HG02588 (cell line): ENCODE measurements at regions not wholly inside any gene's neighbourhood (a gene's known extent, or its start where the extent isn't known, plus 50 kb on each side); places are given as distances from the start of the nearest gene placed in this dataset.
"Not testable (repeated sequence)": the region's sequence is repeated elsewhere in the genome, so short reads cannot be mapped to it uniquely, and the experiment has no call there.

Experiments
- ATAC-seq: cut with Tn5 transposase; IDR thresholded peaks from one replicate; pipeline ENCODE4 v1.9.1; 2021; ENCODE audit warnings: mild to moderate bottlenecking, moderate library complexity; ENCODE audit not compliant: unreplicated experiment

- not testable (repeated sequence) for ATAC-seq
These were observed 440.0 kb downstream of the PRELID2 start for GRCh38 chr5:145395151-145395550.

GRCh38 chr5:145393426-145393825, 441.7 kb downstream of the PRELID2 start:
- no peak for ATAC-seq

- no peak for ATAC-seq
These were observed 446.1 kb downstream of the PRELID2 start for GRCh38 chr5:145389047-145389446.

GRCh38 chr5:145385276-145385675, 449.9 kb downstream of the PRELID2 start:
- ATAC-seq = no peak

GRCh38 chr5:145378226-145378625, 456.9 kb downstream of the PRELID2 start:
- no peak for ATAC-seq

DNA sequence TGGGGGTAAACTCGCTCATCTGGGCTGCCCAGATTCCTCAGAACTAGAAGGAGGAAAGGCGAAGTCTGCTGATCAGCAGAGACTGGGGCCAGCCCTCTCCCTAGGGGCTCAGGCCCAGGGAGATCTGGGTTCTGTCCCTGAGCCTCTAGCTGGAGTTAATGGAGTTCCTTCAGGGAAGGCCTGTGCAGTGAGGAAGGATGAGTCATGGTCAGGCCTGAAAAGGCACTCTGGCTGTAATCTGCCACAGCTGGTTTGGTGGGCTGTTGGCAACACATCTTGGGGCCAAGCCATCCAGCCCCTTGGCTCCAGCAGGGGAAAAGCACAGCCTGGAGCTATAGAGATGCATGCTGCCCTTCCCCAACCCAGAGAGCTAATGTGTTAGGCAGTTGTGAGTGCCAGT, 459.6 kb downstream of the PRELID2 start:
- no peak for ATAC-seq

- ATAC-seq = no peak
These were observed 469.7 kb downstream of the PRELID2 start for GRCh38 chr5:145365464-145365863.

DNA sequence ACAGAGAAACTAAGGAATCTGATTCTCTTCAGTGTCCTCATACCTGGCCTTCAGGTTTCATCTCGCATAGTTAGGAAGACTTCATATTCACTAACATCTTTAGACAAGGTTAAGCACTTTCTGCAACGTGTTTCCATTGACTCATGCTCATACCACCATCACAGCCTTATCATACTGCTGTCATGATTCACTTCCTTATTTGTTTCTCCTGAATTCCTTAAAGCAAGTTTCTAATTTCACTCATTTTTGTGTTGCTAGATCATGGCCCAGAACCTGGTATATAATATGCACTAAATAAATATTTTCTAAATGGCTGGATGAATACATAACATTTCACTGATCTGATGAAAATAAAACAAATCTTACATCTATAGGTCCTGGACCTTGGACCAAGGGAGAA, 472.9 kb downstream of the PRELID2 start:
- no peak for ATAC-seq

- no peak for ATAC-seq
These were observed 474.2 kb downstream of the PRELID2 start for GRCh38 chr5:145360936-145361335.

DNA sequence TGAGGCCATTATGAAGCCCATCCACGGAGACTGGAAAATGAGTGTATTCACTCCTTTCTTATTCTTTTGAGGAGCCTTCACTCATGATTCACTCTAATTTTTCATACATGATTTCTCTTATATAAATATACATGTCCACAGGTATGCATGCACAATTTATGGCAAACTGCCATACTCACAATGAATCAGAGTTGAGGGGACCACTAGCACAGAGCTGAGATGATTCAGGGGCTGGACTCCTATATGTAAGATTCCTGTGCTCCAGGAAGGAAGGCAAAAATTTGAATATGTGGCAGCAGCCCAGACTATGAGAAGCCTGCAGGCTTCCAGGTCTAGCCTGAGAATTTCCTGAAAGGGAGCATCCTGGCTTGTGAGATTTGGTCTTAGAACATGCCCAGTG, 484.6 kb downstream of the PRELID2 start:
- ATAC-seq = no peak

DNA sequence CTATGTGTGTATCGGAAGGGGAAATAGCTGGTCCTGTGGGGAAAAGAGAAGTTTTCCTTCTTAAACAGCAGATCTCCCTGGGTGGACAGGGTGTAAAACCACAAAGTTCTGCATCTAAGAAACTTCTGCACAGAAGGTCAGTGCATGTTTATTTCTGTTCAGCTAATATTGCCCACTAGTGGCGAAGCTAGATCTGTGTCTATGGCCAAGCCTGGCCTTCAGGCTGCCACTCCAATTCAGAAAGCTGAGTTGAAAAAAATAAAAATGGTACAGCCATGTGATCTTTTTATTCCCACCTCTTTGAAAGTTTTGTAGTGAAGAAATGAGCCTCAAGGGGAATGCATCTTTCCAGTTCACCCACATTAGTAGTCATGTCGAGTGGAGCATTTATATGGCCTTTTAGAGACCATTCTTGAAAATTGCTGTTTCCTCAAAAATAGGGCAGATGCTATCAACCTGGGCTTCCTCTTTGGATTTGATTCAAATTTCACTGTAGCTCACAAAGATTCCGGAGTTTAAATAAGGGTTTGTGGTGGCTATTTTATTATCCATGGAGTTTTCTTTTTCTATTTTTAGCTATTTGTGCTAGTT, 488.0 kb downstream of the PRELID2 start:
- no peak for ATAC-seq

- ATAC-seq = no peak
These were observed 489.4 kb downstream of the PRELID2 start for GRCh38 chr5:145345511-145346287.

GRCh38 chr5:145341842-145342241, 493.3 kb downstream of the PRELID2 start:
- ATAC-seq = no peak

GRCh38 chr5:145340099-145340498, 495.0 kb downstream of the PRELID2 start:
- ATAC-seq = no peak

GRCh38 chr5:145324767-145325479, 510.2 kb downstream of the PRELID2 start:
- ATAC-seq = no peak

DNA sequence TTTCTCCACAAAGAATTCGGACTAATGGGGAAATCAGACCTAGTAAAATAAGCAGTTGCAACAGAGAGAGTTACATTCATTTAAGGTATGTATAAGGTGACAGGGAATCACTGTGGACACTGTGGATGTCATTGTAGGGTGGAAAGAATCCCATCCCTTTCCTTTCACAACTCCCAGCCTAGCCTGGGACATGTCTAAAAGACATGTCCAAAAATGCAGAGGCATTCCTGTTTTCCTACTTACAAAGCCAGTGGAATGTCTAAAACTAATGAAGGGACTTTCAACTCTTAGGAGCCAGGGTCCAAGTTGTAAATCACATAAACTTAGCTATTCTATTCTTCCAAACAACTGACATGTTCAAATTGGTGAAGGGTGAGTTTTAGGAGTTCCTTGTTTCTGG, 511.0 kb downstream of the PRELID2 start:
- no peak for ATAC-seq

GRCh38 chr5:145316282-145316681, 518.9 kb downstream of the PRELID2 start:
- peak; percentile 77 for ATAC-seq

GRCh38 chr5:145307866-145308382, 527.2 kb downstream of the PRELID2 start:
- no peak for ATAC-seq

GRCh38 chr5:145295236-145295835, 539.8 kb downstream of the PRELID2 start:
- ATAC-seq = no peak

DNA sequence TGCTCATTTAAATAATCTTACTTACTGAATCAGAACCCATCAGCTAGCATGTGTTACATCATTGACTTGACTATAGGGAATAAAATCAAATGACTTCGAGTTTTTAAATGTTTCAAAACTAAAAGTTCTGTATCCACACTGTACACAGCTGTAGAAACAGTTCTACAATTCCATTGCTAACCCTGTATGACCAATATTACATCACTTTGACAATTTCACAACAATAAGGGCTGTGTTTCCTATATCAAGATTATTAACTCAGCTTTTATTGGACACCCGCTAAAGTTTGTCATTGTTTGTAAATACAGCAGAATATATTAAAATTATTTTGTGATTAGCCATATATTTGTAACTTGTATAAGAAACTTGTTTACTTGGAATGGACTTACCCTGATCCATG, 540.8 kb downstream of the PRELID2 start:
- no peak for ATAC-seq

DNA sequence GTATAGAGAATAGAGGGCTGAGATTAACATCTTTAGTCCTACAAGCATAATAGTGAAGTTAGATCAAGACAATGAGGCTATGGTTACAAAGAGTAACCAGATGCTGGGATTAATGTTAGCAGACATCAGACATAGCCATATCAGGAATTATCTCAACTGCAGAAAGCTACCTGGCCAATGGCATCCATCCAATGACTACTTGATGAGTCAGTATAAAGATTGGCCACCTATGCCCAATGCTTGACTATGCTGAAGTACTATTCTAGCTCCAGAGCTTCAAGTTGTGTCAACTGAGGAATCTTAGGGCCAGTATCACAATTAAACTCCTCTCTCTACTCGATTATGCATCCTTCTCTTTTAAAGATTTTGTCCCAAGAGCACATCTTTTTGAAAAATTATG, 541.4 kb downstream of the PRELID2 start:
- ATAC-seq = no peak
